A549 (cell line): ENCODE measurements at regions not wholly inside any gene's neighbourhood (a gene's known extent, or its start where the extent isn't known, plus 50 kb on each side); places are given as distances from the start of the nearest gene placed in this dataset.

ENCODE experiments used
- CHD2 ChIP-seq: fragments of 150-350 bp; IDR thresholded peaks from 2 replicates; pipeline ENCODE4 v1.6.1; 2014; ENCODE audit warnings: low read length; ENCODE audit not compliant: partially characterized antibody
- CTCF ChIP-seq: fragments of >200 bp; sonication (Bioruptor Twin); formaldehyde crosslinking; IDR thresholded peaks from 3 replicates; pipeline ENCODE4 v1.5.1; 2016
- E2F6 ChIP-seq: IDR thresholded peaks from 2 replicates; pipeline ENCODE4 v1.6.1; 2012; ENCODE audit warnings: low read depth, borderline replicate concordance
- ESRRA ChIP-seq: fragments of 150-350 bp; IDR thresholded peaks from 2 replicates; pipeline ENCODE4 v1.6.1; 2014; ENCODE audit warnings: mild to moderate bottlenecking, low read length, borderline replicate concordance
- FOSL2 ChIP-seq, 2 experiments: fragments of 450-650 bp in 1 of 2; fragments of >200 bp in 1 of 2; sonication (Bioruptor Twin) in 1 of 2; formaldehyde crosslinking; IDR thresholded peaks; 2 replicates each; pipeline versions ENCODE4 v1.5.0 to v1.6.1; 2016 to 2020; ENCODE audit warnings: mild to moderate bottlenecking in 1 of 2, moderate library complexity in 1 of 2
- HDAC2 ChIP-seq: fragments of 200-600 bp; sonication (generic); IDR thresholded peaks from 2 replicates; pipeline ENCODE4 v1.6.1; 2016
- HOXB13 ChIP-seq: fragments of 250-450 bp; sonication (Bioruptor Pico); IDR thresholded peaks from 2 replicates; pipeline ENCODE4 v1.5.0; 2020; ENCODE audit warnings: low read depth, mild to moderate bottlenecking, moderate library complexity
- JUN ChIP-seq, 2 experiments: fragments of >200 bp; sonication (Bioruptor Twin); formaldehyde crosslinking; IDR thresholded peaks; 2 replicates in 1 of 2; 3 replicates in 1 of 2; pipeline ENCODE4 v1.6.1; 2016 to 2017
- POLR2A ChIP-seq: IDR thresholded peaks from 2 replicates; pipeline ENCODE4 v1.6.1; 2012; ENCODE audit warnings: mild to moderate bottlenecking, low read length
- RAD21 ChIP-seq, 2 experiments: fragments of >200 bp in 1 of 2; sonication (Bioruptor Twin) in 1 of 2; formaldehyde crosslinking in 1 of 2; IDR thresholded peaks in 1 of 2; conservative IDR thresholded peaks in 1 of 2; 2 replicates in 1 of 2; 3 replicates in 1 of 2; pipeline ENCODE4 v1.6.1; 2012 to 2018; ENCODE audit warnings: inconsistent platforms in 1 of 2
- RFX5 ChIP-seq: fragments of 450-650 bp; IDR thresholded peaks from 2 replicates; pipeline ENCODE4 v1.7.1; 2014; ENCODE audit warnings: antibody characterized with exemption, mild to moderate bottlenecking, moderate library complexity
- USF2 ChIP-seq: fragments of 450-650 bp; IDR thresholded peaks from 2 replicates; pipeline ENCODE4 v1.6.1; 2014; ENCODE audit warnings: antibody characterized with exemption

- TF ChIP-seq RFX5 (no peak), CTCF (no peak), HOXB13 (CRISPR knock-in tag) (no peak), E2F6 (no peak), FOSL2 (IDR thresholded peaks at IDR 0.05) (no peak), FOSL2 (CRISPR knock-in tag; IDR thresholded peaks at IDR 0.05) (no peak), JUN (IDR thresholded peaks at IDR 0.05) (no peak), CHD2 (no peak), ESRRA (no peak), USF2 (no peak), RAD21 (conservative IDR thresholded peaks at IDR 0.05 in 1 of 2, IDR thresholded peaks at IDR 0.05 in 1 of 2) (no peak), HDAC2 (no peak), POLR2A (no peak)
Measured at GRCh38 chr4:180330521-180330920, 1912.7 kb upstream of the TENM3 start.
